ENCODE measurements at regions not wholly inside any gene's neighbourhood (a gene's known extent, or its start where the extent isn't known, plus 50 kb on each side); places are given as distances from the start of the nearest gene placed in this dataset.

- TF ChIP-seq, protein P1, sequence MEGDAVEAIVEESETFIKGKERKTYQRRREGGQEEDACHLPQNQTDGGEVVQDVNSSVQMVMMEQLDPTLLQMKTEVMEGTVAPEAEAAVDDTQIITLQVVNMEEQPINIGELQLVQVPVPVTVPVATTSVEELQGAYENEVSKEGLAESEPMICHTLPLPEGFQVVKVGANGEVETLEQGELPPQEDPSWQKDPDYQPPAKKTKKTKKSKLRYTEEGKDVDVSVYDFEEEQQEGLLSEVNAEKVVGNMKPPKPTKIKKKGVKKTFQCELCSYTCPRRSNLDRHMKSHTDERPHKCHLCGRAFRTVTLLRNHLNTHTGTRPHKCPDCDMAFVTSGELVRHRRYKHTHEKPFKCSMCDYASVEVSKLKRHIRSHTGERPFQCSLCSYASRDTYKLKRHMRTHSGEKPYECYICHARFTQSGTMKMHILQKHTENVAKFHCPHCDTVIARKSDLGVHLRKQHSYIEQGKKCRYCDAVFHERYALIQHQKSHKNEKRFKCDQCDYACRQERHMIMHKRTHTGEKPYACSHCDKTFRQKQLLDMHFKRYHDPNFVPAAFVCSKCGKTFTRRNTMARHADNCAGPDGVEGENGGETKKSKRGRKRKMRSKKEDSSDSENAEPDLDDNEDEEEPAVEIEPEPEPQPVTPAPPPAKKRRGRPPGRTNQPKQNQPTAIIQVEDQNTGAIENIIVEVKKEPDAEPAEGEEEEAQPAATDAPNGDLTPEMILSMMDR (IDR thresholded peaks at IDR 0.05; ENCODE audit: extremely low read depth, low read depth, low read length) = no peak
- no peak for DNase-seq (ENCODE audit: insufficient read length, low spot score, missing footprints)
- Histone ChIP-seq H3K4me2 (ENCODE audit: insufficient read depth, low read length) (no peak overlapping the region), H3K27ac (ENCODE audit: low read depth, low read length) (no peak overlapping the region), H3K36me3 (ENCODE audit: insufficient read depth, low read length) (no peaks in the 10 kb centered on the region), H3K27me3 (ENCODE audit: insufficient read depth, low read length) (no peaks in the 10 kb centered on the region), H3K4me3 (ENCODE audit: insufficient read depth, low read length) (no peak overlapping the region), H3K4me1 (ENCODE audit: insufficient read depth, low read length) (no peaks in the 10 kb centered on the region), H4K20me1 (ENCODE audit: insufficient read depth, low read length) (no peaks in the 10 kb centered on the region), H3K79me2 (ENCODE audit: insufficient read depth, low read length) (no peaks in the 10 kb centered on the region), H3K9me3 (ENCODE audit: low read depth, low read length) (no peaks in the 10 kb centered on the region), H2AFZ (ENCODE audit: low read length) (no peak overlapping the region)
Observed at GRCh38 chr3:22609139-22609538, 594.0 kb upstream of the UBE2E2 start.

DNA sequence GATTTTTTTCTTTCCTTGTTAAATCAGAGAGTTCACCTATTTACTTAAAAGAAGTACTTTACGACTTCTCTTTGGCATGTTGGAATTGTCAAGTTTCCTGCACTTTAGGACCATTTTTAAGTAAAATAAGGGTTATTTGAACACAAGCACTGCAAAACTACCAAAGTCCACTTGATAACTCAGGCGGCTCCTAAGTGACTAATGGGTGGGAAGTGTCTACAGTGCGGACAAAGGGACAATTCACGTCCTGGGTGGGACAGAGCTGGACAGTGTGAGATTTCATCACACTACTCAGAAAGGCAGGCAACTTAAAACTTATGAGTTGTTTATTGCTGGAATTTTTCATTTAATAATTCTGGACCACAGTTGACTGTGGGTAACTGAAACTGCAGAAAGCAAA lies 590.2 kb upstream of the UBE2E2 start:
- Histone ChIP-seq H3K27ac (ENCODE audit: low read depth, low read length) (no peak overlapping the region), H3K4me3 (ENCODE audit: insufficient read depth, low read length) (no peak overlapping the region), H3K36me3 (ENCODE audit: insufficient read depth, low read length) (no peaks in the 10 kb centered on the region), H3K27me3 (ENCODE audit: insufficient read depth, low read length) (no peaks in the 10 kb centered on the region), H4K20me1 (ENCODE audit: insufficient read depth, low read length) (no peaks in the 10 kb centered on the region), H3K9me3 (ENCODE audit: low read depth, low read length) (peaks cover 2% of the 10 kb centered on the region), H3K4me1 (ENCODE audit: insufficient read depth, low read length) (no peaks in the 10 kb centered on the region), H2AFZ (ENCODE audit: low read length) (no peak overlapping the region), H3K79me2 (ENCODE audit: insufficient read depth, low read length) (no peaks in the 10 kb centered on the region), H3K4me2 (ENCODE audit: insufficient read depth, low read length) (no peak overlapping the region)
- TF ChIP-seq, protein P1 (IDR thresholded peaks at IDR 0.05; ENCODE audit: extremely low read depth, low read depth, low read length) = no peak
- DNase-seq (ENCODE audit: insufficient read length, low spot score, missing footprints) = no peak

- Histone ChIP-seq H3K4me3 (ENCODE audit: insufficient read depth, low read length) (no peak overlapping the region), H3K27me3 (ENCODE audit: insufficient read depth, low read length) (no peaks in the 10 kb centered on the region), H3K36me3 (ENCODE audit: insufficient read depth, low read length) (no peaks in the 10 kb centered on the region), H3K9me3 (ENCODE audit: low read depth, low read length) (peaks cover 2% of the 10 kb centered on the region), H3K79me2 (ENCODE audit: insufficient read depth, low read length) (no peaks in the 10 kb centered on the region), H3K4me1 (ENCODE audit: insufficient read depth, low read length) (no peaks in the 10 kb centered on the region), H3K4me2 (ENCODE audit: insufficient read depth, low read length) (no peak overlapping the region), H3K27ac (ENCODE audit: low read depth, low read length) (no peak overlapping the region), H2AFZ (ENCODE audit: low read length) (no peak overlapping the region), H4K20me1 (ENCODE audit: insufficient read depth, low read length) (no peaks in the 10 kb centered on the region)
- DNase-seq (ENCODE audit: insufficient read length, low spot score, missing footprints) = no peak
- TF ChIP-seq, protein P1 (IDR thresholded peaks at IDR 0.05; ENCODE audit: extremely low read depth, low read depth, low read length) = no peak
Observed at GRCh38 chr3:22615790-22616189, 587.3 kb upstream of the UBE2E2 start.

DNA sequence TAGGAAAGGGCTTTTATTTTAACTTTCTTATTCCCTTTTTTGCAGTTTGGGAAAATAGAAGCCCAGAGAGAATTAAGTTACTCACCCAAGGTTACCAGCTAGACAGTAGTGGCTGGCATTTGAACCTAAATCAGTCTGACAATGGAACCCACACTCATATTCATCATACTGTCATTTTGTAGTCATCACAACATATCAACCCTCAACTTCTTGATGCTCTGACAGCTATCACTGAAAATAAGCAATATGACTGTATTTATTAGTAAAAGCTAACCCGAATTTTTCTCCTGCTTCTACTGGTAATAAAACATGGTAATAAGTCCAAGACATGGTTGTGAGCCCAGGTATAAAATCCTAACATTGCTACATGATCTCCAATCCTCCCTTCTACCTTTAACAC lies 585.8 kb upstream of the UBE2E2 start:
- no peak overlapping the region for H3K4me2 ChIP-seq (ENCODE audit: insufficient read depth, low read length)
- H3K4me1 ChIP-seq (ENCODE audit: insufficient read depth, low read length) = no peaks in the 10 kb centered on the region
- no peak for DNase-seq (ENCODE audit: insufficient read length, low spot score, missing footprints)
- H3K79me2 ChIP-seq (ENCODE audit: insufficient read depth, low read length) = no peaks in the 10 kb centered on the region
- H3K36me3 ChIP-seq (ENCODE audit: insufficient read depth, low read length) = no peaks in the 10 kb centered on the region
- H3K27ac ChIP-seq (ENCODE audit: low read depth, low read length) = no peak overlapping the region
- peaks cover 2% of the 10 kb centered on the region for H3K9me3 ChIP-seq (ENCODE audit: low read depth, low read length)
- TF ChIP-seq, protein P1 (IDR thresholded peaks at IDR 0.05; ENCODE audit: extremely low read depth, low read depth, low read length) = no peak
- no peaks in the 10 kb centered on the region for H4K20me1 ChIP-seq (ENCODE audit: insufficient read depth, low read length)
- H2AFZ ChIP-seq (ENCODE audit: low read length) = no peak overlapping the region
- no peaks in the 10 kb centered on the region for H3K27me3 ChIP-seq (ENCODE audit: insufficient read depth, low read length)
- H3K4me3 ChIP-seq (ENCODE audit: insufficient read depth, low read length) = no peak overlapping the region
